CD4-positive, alpha-beta T cell treated with Interleukin-6 at 100 ng/mL for 8 hours (primary cell): ENCODE measurements at regions not wholly inside any gene's neighbourhood (a gene's known extent, or its start where the extent isn't known, plus 50 kb on each side); places are given as distances from the start of the nearest gene placed in this dataset.

Experiments used
- DNase-seq: peaks from one replicate; pipeline ENCODE4 v3.0.0-alpha.2; 2020; ENCODE audit warnings: mixed read lengths, low spot score

DNA sequence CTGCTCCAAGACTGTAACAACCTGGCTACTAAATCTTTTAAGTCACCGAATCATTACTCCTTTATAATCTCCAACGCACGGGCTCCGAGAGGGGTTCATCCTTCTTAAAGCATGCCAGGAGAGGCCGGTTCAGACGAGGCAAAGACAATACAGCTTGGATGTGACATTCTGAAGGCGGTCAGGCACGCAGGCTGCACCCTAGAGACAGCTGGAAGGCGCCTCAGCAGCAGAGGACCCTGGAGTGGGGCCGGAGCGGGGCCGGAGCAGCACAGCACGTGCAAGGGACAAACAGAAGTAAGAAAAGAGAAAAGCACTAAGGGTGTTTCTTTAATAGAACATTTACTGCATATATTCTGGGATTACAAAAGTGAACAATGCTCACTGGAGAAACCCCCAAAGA lies 97.8 kb upstream of the PPP2R2D start:
- no peak for DNase-seq

GRCh38 chr10:131803860-131804425 lies 96.9 kb upstream of the PPP2R2D start:
- no peak for DNase-seq

DNA sequence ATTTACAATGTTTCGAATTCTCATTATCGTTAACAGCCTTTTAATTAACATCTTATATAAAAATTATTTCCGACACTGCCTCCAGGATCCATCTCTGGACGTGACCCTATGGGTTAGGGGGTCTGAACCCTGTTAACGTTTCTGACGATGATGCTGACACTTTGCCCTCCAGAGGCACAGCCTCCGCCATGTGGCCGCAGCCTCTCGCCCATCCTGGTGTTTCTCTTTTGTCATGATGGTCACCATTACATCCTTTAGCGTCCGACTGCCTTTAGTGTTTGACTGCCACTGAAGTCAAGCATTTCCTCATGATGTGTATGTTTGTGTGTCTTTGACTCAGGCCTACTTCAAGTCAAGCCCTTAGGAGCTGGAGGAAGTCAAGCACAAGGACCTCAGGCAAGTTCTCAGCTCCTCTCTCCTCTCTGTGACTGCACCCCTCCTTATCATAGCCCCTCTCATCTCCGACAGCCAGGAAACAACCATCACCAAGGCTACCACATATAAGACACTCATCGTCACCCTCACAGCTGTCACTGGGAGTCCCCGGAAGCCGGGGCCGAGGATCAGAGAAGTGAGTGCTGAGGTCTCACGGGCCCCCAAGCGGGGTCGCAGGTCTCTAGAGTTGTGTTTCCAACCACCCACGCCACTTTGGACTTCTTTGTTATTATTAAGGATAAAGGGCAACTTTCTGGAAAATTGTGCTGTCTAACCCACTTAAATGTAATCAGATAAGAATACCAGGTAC lies 96.1 kb upstream of the PPP2R2D start:
- no peak for DNase-seq

DNA sequence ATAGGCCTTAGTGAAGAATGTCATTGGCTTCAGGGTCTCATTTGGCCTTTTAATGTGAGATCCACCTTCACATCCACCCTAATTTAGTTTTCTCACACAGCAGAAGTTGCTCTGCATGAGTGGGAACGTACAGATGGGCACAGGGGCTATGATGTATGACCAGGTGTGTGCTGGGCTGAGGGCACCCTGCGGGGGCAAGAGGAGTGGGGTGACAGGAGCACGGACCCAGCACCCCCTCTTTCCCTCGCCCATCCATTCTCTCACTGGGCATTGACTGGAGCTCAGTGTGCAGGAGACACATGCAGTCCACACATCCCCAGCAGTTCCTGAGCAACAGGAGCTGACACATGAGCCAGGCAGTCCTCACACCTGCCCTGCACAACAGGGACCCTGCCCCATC lies 95.1 kb upstream of the PPP2R2D start:
- no peak for DNase-seq

- DNase-seq: no peak
Measured at GRCh38 chr10:131806146-131806545, 94.7 kb upstream of the PPP2R2D start.

DNA sequence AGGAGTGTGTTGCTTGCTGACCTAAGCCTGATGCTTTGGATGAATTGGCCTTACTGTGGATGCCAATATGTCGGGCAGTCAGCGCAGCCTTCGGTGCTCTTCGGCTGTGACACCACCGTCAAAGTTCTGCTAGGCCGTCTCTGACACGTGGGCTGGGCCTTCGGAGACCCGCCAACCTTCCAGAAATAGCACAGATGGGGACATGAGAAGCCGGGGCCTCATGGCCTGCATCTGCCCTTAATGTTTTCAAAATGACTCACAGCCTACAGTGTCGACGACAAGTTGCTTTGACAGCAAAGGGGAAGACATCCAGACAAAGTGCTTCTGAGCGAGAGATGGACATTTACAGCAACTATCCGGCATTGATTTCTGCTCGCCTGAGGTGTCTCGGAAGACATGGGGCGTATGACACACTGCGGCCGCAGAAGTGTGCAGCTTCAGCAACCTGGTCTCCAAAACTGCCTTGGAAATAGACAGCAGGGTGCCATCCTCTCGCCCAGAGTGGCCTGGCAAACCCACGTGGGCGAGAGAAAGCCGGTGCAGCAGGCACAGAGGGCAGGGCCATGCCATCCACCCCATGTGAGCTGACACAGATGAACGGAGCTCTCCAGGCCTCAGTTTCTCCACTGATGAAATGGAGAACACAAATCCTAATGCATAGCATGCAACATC lies 94.0 kb upstream of the PPP2R2D start:
- no peak for DNase-seq

DNA sequence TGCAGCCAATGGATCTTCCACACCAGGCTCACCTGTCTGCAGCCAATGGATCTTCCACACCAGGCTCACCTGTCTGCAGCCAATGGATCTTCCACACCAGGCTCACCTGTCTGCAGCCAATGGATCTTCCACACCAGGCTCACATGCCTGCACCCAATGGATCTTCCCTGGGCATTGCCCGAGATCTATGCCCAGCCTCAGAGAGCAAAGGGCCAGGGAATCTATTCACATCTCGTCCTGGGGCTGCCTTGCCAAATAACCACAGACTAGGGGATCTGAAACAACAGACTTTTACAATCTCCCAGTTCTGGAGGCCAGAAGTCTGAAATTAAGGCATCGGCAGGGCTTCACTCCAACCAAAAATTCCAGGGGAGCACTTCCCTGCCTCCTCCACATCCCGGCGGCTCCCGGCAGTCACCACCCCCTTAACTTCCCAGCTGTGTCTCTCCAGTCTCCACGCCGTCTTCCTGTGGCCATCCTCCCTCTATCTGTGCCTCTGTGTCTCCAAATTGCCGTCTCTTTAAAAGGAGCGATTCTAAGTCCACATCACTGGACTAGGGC lies 92.4 kb upstream of the PPP2R2D start:
- DNase-seq: no peak

DNA sequence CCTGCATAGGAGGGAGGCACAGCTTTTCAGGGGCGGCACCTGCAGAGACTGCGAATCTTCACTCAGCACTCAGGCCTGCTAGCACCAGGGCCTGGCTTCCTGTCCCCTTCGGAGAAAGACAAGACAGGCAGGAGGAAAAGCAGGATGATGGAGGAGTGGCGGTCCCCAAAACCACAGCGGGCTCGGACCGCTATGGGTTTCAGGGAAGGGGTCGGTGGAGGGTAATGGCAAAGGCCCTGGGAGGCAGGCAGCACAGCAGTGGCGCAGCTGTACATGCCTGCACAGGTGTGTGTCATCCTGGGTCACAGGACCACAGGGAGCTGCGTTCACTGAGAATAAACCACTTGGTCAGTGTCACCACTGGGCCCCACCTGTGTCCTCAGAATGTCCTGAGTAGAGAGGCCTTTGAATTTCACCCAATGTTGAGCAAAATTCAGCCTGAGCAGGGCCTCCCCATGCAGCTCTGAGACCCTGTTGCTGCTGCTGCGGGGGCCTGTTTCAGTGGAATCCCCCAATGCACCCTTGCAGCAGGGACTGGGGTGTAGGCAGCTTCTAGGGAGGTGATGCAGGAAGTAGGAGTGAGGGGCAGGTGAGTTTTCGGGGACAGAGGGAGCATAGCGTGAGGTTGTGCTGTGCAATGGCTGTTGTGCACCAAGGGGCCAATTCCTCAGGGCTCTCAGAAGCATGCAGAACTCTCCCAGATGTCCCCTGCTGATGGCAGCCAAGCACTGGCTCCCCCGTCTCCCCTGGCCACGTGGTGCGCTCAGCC lies 90.6 kb upstream of the PPP2R2D start:
- no peak for DNase-seq

- no peak for DNase-seq
Measured at GRCh38 chr10:131810805-131811629, 89.8 kb upstream of the PPP2R2D start.

DNA sequence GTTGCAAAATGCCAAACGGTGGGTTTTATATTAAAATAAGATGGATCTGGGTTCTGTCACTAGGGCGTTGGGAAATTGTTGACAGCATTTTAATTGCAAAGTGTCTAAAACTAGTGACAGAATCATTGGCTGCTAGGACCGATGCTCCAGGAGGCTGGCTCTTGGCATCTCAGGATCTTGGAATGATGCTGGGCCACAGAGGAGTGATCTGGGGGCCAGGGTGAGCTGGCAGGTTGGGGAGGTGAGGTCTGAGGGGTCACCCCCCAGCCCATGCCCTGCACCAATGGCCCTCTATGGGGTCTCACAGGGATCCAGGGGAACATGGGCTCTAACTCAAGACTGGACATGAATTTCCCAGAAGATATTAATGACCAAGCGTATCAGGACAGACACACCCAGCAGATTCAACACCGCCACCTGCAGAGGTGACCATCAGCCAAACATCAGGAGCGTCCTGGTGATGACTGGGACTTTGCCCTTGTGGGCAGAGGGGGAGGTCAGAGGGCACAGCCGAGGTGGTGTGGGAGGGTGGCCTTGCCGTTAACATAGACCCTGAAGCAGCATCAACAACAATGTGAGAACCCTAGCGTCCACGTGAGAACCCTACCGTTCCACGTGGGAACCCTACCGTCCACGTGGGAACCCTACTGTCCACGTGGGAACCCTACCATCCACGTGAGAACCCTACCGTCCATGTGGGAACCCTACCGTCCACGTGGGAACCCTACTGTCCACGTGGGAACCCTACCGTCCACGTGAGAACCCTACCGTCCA lies 89.0 kb upstream of the PPP2R2D start:
- no peak for DNase-seq

GRCh38 chr10:131812736-131813604 lies 87.8 kb upstream of the PPP2R2D start:
- DNase-seq: no peak

DNA sequence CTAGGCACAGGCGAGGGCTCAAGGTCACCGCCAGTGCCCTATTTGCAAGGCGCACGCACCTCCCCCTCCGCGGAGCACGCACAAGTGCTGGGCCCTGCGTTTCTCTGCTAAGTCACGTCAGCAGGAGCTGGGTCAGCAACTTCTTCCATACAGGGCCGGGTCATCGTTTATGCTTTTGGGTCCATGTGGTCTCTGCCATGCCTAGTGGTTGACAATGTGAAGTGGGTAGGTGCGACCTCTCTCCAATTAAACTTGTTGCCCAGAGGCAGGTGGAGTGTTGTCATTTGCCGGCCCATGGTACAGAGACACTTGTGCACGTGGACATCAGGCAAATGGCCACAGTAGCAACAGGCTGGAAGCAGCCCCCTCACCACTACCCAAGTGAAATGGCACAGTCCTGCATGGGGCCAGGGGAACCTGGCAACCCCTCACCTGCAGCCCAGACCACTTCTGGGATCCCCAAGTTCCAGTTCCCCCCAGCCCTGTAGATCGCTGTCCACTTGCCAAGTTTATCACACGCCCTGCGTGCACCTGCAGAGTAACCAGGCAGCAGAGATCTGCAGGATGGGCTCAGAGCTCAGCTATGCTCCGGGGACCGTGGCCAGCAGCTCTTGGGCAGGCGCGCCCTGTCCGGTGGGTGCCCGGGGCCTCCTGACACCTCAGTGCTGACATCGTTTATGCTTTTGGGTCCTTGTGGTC lies 86.1 kb upstream of the PPP2R2D start:
- no peak for DNase-seq

DNA sequence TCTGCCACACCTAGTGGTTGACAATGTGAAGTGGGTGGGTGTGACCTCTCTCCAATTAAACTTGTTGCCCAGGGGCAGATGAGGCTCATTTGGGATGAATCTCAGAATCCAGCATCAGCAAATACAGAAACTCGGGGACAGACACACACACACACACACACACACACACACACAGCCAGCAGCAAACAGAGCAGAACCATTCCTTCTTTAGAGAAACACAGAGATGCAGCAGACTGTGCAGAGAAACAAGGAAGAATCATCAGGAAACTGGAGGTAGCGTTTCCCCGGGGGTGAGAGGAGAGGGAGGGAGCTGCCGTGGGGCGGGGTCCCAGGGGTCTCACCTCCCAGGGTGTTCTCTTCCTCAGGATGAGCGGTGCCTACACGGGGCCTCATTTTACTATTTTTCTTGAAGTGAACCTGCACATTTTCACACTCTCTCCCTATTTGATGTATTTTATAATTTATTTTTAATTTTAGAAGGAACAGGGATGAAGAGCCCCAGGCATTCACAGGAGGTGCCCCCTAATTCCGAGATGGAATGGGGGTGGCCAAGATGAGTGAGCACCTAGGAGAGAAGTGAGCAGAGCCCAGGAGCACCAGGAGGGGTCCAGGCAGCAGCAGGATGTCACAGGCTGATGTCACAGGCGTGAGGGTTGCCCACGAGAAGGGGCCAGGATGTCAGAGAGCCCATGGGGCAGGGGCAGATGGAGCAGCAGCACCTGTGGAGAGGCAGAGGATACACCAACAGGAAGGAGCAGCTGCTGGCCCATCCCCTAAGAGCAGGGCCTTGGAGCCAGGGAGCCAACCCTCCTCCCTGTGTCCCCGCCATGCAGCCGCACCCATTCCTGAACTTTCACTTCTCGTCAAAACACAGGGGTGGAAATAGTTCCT lies 85.3 kb upstream of the PPP2R2D start:
- DNase-seq: no peak

- DNase-seq: no peak
Measured at GRCh38 chr10:131816157-131816775, 84.5 kb upstream of the PPP2R2D start.

DNA sequence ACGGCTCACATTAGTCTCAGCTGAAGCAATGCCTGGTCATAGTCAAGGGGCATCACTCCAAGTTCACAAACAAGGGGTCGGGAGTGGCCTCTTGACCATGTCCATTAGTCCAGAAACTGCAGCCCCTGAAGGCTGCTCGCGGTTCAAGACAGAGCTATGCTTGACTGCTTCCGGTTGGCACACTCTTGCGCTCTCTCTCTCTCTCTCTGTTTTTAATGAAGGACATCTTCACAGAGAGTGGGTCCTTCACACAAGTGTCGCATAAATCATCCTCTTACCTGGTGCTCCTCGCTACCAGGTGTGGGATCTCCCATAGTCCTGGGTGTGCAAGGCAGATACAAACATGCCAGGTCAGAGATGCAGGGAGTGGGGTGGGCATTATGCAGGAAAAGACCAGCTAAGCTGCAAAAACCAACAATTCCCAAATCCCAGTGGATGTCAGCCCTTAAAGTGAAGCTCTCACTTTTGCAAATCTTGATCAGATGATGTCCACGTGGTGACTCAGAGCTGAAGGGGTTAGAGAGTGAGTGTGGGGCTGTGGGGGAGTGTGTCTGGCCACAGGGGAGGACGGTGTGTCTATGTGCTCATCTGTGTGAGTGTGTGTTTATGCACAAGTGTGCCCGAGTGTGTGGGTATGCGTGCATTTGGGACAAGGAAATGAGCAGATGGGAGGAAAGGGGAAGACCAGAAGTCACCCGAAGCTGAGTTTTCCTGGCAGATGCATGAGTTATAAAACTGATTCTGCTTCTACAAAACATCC lies 83.7 kb upstream of the PPP2R2D start:
- DNase-seq: no peak

DNA sequence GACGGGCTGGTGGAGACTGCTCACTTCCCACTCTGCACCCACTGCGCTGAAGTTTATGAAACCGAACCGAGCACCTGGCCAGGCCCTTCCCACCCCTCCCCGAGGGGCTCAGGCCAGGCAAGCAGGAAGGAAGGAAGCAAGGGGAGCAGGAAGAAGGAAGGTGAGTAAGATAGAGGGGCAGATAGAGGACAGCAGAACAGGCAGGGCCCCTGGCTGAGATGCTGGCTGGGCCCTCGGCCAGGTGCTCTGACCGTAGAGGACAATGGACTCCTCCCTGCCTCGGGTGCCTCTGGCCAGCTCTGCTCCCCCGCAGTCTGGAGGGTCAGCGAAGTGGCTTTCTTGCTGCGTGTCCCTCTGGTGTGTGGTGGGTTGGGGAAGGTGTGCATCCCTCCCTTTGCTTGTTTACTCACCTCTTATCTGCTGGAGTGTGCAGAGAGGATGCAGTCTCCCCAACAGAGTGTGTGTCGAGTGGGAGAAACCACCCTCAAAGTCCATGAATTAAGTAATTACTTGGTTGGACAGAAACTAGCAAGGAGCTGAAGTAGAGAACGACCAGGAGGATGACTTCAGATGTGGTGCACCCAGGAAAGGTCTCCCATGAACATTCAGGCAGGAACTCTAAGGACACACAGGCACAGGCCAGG lies 82.8 kb upstream of the PPP2R2D start:
- DNase-seq: no peak
